Stimulated activated CD4-positive, alpha-beta T cell treated with anti-CD3 and anti-CD28 coated beads, Interleukin-1b, Interleukin-23, amount 100 ng/mL, for 1 hour (primary cell): ENCODE measurements at regions not wholly inside any gene's neighbourhood (a gene's known extent, or its start where the extent isn't known, plus 50 kb on each side); places are given as distances from the start of the nearest gene placed in this dataset.

ENCODE experiments used
- DNase-seq, 2 donors: peaks; one replicate each; pipeline ENCODE4 v3.0.0-alpha.2; 2020; ENCODE audit warnings: low read depth in 2 of 2

GRCh38 chr6:169165561-169166300 is 87.9 kb downstream of the THBS2 start:
- no peak for DNase-seq

DNA sequence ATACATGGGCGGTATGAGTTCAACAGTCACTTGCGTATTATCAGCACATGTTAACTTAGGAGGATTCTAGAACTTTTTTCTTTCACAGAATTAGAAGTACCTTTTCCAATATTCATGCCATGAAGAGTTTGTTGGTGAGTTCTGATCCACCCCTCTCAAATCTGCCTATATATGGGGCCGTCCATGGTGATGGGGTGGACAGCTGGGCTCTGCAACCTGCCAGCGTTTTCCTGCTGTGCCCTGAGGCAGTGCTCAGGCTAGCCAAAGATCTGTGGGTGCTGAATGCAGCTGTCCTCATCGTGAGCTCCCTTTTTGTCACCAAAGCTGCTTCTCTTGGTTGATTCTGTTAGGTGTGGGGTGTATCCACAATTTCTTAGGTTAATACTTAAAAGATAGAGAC is 88.7 kb downstream of the THBS2 start:
- no peak for DNase-seq

DNA sequence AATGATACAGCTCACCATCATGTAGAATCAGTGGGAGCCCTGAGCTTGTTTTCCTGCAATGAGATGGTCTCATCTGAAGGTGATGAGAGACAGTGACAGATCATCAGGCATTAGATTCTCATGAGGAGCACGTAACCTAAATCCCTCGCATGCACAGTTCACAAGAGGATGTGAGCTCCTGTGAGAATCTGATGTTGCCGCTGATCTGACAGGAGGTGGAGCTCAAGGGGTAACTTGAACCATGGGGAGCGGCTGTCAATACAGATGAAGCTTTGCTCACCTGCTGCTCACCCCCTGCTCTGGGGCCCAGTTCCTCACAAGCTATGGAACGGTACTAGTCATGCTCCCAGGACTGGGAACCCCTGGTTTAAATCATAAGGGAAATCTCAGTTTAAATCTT is 89.2 kb downstream of the THBS2 start:
- DNase-seq, result no peak

DNA sequence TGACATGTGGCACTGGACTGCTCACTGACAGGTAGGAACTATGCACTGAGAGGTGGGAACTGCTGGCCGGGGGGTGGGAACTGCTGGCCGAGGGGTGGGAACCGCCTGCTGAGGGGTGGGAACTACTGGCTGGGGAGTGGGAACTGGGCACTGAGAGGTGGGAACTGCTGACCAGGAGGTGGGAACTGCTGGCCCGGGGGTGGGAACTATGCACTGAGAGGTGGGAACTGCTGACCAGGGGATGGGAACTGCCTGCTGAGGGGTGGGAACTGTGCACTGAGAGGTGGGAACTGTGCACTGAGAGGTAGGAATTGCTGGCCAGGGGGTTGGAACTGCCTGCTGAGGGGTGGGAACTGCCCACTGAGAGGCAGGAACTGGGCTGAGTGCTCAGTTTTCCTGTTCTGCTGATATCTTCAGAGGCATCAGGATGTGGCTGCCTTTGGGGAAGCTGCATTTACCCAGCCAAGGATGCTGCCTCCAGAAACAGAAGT is 90.2 kb downstream of the THBS2 start:
- no peak for DNase-seq

DNA sequence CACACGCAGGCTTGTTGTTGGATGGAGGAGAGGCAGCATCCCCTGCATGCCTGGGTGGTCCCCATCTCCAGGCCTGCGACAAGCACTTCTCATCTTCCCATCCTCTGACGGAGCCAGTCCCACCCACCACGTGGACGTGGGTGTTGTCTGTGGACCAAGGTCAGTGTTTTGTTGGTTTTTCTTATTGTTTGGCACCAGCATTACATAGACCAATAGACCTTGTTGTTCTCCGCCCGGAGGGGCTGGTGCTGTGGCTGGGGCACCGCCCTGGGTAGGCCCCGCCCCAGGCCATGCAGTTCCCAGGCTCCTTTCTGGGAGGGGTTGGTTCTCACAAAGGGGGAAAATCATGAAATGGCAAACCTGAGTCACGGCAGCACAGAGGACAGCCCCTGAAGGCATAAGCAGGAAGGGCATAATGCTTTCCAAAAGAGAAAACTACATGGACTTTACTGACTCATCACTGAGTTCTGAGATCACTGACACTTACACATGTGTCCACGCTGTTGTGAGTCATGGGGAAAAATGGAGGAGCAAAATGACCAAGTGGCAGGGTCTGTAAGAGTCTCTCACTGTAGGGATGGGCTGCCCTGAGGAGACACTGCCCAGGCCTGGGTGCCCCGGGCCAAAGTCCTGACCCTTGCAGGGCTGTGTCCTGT is 90.8 kb downstream of the THBS2 start:
- no peak for DNase-seq

DNA sequence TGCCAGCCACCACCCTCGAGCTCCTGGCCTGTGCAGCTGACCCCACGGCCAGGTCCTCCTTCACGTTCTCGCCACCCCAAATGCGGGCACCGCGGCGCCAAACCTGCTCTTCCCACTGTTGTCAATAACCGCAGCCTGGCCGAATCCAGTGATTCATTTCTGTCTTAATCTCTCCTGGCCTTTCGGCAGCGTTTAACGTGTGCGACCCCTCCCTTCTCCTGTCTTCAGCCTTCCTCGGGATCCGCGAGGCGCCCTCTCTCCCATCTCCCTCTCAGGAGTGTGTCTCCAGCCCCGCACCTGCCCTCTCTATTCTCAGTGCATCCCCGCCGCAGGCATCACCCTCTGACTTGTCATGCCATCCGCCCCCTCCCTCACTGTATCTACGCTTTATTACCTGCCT is 91.4 kb downstream of the THBS2 start:
- DNase-seq, result no peak

GRCh38 chr6:169161572-169162167 is 92.0 kb downstream of the THBS2 start:
- DNase-seq, result no peak

GRCh38 chr6:169160855-169161560 is 92.6 kb downstream of the THBS2 start:
- DNase-seq, result no peak

- no peak for DNase-seq
These were observed 93.4 kb downstream of the THBS2 start for GRCh38 chr6:169160091-169160854.

DNA sequence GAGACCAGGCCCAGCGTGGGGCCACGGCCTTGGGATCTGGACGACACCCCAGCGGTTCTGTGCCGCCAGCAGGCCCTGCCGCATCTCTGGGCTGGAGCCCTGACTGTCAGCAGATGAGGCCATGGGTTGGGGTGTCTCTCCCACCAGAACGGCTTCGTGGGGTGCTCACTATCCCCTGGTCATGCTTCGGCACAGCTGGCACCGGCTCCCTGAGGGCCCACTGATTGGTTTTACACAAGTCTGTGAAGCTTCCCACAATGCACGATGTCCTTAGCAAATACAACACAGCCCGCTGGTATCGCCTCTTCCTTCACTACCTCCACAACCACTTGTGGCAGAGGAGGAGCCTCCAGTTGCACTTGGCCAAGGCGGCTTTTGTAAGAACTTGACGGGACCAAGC is 94.3 kb downstream of the THBS2 start:
- DNase-seq, result no peak

- no peak for DNase-seq
These were observed 95.0 kb downstream of the THBS2 start for GRCh38 chr6:169158691-169159090.

DNA sequence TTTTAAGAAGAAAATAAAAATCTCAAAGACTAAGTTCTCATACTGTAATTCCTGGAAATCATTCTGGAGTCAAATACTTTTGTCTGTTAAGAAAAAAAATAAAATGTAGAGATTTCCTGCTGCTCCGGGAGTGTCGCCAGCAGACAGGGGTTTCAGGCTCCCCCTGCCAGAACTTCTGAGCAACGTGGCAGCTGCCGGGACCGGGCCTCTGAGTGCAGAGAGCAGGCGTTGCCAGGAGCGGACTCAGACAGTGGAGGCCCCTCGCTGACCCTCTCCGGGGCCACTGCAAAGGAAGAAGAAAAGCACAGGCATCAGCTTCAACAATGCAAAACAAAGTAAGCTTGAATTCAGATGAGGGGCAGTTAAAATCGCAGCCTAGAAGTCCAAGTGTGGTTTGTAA is 95.5 kb downstream of the THBS2 start:
- DNase-seq, result no peak

DNA sequence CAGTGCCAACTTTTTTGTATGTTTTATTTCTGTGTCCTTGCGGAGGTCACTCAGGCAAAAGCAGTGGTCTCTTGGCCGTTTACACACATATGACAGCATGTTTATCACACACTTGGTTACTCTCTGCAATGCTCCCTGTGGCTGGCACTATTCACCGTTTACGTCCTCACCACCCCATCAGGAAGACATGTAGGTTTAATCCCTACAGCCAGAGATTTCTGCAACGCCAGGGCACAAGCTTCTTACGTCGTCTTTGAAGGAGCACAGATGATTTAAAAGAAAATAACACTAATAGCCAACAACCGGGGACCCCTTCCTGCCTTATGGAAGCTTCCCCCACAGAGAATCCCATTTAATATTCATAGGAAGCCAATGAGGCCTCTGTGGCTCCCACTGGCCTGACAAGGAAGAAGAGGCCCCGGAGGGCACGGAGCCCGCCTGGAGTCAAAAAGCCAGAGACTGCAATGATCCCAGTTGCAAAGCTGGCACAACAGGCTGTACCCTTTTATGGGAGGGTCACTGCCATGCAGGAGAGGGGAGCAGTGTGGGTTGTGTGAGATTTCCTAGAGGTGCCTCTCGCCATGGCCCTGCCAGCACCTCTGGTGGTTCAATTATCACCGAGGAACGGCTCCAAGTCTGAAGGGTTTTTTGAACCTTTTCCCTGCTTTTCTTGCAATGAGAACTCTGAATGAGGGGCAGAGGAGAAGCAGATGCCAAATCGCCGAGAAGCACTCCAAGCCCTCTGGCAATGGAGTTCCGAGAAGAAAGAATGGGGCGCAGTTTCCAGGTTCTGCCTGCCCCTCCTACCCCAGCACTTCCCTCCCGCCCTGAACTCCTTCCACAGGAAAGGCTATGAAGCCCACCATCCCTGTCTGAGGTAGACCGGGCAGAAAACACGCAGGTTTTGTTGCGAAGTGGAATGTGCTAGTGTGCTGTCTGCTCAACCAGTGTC is 96.2 kb downstream of the THBS2 start:
- no peak for DNase-seq

DNA sequence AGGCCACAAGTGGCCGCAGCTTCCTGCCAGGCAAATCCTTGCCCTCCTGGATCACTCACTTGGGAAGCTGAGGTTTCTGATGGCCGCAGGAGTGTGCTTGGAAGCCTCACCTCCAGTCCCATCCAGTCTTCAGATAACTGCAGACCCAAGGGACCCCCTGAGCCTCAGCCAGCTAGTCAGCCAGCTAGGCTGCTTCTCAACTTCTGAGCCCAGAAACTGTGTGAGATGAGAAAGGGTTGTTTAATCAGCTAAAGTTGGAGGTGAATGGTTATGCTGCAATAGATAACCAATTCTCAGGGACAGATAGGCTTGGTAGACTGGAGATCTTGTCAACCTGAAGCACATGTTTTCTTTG is 96.9 kb downstream of the THBS2 start:
- DNase-seq, result no peak

GRCh38 chr6:169156108-169156792 is 97.4 kb downstream of the THBS2 start:
- DNase-seq, result no peak

GRCh38 chr6:169155481-169155880 is 98.2 kb downstream of the THBS2 start:
- DNase-seq, result no peak

- DNase-seq, result no peak
These were observed 100.2 kb downstream of the THBS2 start for GRCh38 chr6:169153401-169153800.

DNA sequence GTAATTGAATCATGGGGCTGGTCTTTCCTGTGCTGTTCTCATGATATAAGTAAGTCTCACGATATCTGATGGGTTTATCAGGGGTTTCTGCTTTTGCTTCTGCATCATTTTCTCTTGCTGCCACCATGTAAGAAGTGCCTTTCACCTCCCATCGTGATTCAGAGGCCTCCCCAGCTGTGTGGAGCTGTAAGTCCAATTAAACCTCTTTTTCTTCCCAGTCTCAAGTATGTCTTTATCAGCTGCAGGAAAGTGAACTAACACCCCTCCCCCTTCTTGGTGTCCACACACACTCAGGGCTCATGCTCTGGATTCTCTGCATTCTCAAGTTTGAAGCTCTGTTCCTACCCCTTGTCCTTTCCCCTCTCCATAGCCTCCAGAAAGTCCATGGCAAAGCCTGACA is 107.1 kb downstream of the THBS2 start:
- no peak for DNase-seq

GRCh38 chr6:169145991-169146501 is 107.6 kb downstream of the THBS2 start:
- no peak for DNase-seq

GRCh38 chr6:169145496-169145895 is 108.2 kb downstream of the THBS2 start:
- DNase-seq, result no peak
